ENCODE measurements at regions not wholly inside any gene's neighbourhood (a gene's known extent, or its start where the extent isn't known, plus 50 kb on each side); places are given as distances from the start of the nearest gene placed in this dataset.

GRCh38 chr1:191358724-191359123, 799.5 kb upstream of the RGS18 start:
- TF ChIP-seq POLR2AphosphoS5 (IDR thresholded peaks at IDR 0.05): no peak
- no peak for TF ChIP-seq POLR2A (IDR thresholded peaks at IDR 0.05)
- TF ChIP-seq, protein P1, sequence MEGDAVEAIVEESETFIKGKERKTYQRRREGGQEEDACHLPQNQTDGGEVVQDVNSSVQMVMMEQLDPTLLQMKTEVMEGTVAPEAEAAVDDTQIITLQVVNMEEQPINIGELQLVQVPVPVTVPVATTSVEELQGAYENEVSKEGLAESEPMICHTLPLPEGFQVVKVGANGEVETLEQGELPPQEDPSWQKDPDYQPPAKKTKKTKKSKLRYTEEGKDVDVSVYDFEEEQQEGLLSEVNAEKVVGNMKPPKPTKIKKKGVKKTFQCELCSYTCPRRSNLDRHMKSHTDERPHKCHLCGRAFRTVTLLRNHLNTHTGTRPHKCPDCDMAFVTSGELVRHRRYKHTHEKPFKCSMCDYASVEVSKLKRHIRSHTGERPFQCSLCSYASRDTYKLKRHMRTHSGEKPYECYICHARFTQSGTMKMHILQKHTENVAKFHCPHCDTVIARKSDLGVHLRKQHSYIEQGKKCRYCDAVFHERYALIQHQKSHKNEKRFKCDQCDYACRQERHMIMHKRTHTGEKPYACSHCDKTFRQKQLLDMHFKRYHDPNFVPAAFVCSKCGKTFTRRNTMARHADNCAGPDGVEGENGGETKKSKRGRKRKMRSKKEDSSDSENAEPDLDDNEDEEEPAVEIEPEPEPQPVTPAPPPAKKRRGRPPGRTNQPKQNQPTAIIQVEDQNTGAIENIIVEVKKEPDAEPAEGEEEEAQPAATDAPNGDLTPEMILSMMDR (IDR thresholded peaks at IDR 0.05): no peak
- Histone ChIP-seq H3K4me1 (no peaks in the 10 kb centered on the region), H3K27me3 (no peaks in the 10 kb centered on the region), H3K4me3 (no peak overlapping the region), H3K27ac (no peak overlapping the region), H3K36me3 (no peaks in the 10 kb centered on the region), H3K9me3 (no peaks in the 10 kb centered on the region)
- DNase-seq (ENCODE audit: low spot score in 2 of 2): no peak
- intact Hi-C loops (cut with DNase I; ENCODE audit: low total_unique reads): no loop called here

DNA sequence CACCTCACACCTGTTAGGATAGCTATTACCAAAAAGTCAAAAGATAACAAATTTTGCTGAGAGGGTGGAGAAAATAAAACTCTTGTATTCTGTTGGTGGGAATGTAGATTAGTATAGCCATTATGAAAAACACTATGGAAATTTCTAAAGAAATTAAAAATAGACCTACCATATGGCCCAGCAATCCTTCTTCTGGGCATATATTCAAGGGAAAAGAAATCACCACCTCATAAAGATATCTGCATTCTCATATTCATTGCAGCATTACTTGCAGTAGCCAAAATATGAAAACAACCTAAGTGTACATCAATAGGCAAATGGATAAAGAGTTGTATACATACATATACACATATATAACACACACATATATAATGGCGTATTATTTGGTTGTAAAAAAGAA, 791.6 kb upstream of the RGS18 start:
- H3K27me3 ChIP-seq: no peaks in the 10 kb centered on the region
- TF ChIP-seq POLR2A (IDR thresholded peaks at IDR 0.05) (no peak), POLR2AphosphoS5 (IDR thresholded peaks at IDR 0.05) (no peak)
- TF ChIP-seq, protein P1 (IDR thresholded peaks at IDR 0.05): no peak

DNA sequence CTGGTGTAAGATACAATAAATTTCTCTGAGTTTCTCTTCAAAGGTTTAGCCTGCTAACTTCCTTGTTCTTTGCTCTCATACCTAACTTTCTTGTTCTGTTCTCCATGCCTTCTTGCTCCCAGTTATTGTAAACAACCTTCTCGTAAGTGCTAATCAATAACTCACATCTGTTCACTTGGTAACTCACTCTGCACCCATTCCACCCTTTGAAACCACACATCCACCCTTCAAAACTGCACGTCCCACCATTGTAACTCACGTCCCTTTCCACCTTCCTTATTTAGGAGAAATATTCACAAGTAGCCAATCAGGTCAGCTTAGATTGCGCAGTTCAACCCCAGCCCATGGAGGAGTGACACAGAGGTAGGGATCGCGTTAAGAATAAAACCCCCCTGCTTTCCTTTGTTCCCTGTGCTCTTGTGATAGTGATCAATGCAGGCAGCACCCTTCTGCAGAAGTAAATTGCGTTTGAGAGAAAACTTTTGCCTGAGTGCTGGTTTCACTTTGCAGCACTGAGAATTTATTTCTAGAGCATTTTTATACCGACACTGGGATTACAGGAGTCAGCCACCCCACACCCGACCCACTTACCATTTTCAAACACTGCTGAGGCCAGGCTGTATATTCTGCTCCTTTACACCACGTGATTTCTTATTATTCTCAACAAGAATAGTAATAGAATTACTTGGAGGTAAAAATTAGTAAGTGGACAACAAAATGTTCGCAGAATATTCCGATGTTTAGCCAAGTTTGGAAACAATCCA, 789.2 kb upstream of the RGS18 start:
- Histone ChIP-seq H3K9me3 (no peaks in the 10 kb centered on the region), H3K4me1 (no peaks in the 10 kb centered on the region), H3K4me3 (no peak overlapping the region), H3K36me3 (no peaks in the 10 kb centered on the region), H3K27ac (no peak overlapping the region), H3K27me3 (no peaks in the 10 kb centered on the region)
- intact Hi-C loops (cut with DNase I; ENCODE audit: low total_unique reads): no loop called here
- DNase-seq (ENCODE audit: low spot score in 2 of 2): no peak
- TF ChIP-seq, protein P1 (IDR thresholded peaks at IDR 0.05): no peak
- TF ChIP-seq POLR2A (IDR thresholded peaks at IDR 0.05) (no peak), POLR2AphosphoS5 (IDR thresholded peaks at IDR 0.05) (no peak)

More for the DNA sequence above, 791.6 kb upstream of the RGS18 start:
- no peaks in the 10 kb centered on the region for H3K4me1 ChIP-seq
- intact Hi-C loops (cut with DNase I; ENCODE audit: low total_unique reads): no loop called here
- no peaks in the 10 kb centered on the region for H3K9me3 ChIP-seq
- DNase-seq (ENCODE audit: low spot score in 2 of 2): no peak
- no peaks in the 10 kb centered on the region for H3K36me3 ChIP-seq
- H3K27ac ChIP-seq: no peak overlapping the region
- H3K4me3 ChIP-seq: no peak overlapping the region

DNA sequence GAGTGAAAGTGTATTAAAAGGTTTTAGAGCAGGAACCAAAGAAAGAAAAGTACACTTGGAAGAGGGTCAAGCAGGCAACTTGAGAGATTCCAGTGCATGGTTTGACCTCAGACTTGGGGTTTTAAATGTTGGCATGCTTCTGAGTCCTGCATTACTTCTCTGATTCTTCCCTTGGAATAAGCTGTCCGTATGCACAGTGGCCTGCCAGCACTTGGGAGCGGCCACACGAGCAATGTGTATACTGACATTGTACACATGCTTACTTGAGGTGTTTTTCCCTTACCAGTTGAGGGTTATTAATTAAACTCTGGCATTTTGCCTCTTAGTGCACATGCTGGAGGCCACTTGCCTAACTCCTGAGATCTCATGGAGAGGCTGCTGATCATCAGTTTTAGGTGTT, 786.6 kb upstream of the RGS18 start:
- no peaks in the 10 kb centered on the region for H3K9me3 ChIP-seq
- H3K27me3 ChIP-seq: no peaks in the 10 kb centered on the region
- H3K36me3 ChIP-seq: no peaks in the 10 kb centered on the region
- no peaks in the 10 kb centered on the region for H3K4me1 ChIP-seq
- intact Hi-C loops (cut with DNase I; ENCODE audit: low total_unique reads): no loop called here
- no peak overlapping the region for H3K27ac ChIP-seq
- H3K4me3 ChIP-seq: no peak overlapping the region
- TF ChIP-seq POLR2A (IDR thresholded peaks at IDR 0.05): no peak
- TF ChIP-seq, protein P1 (IDR thresholded peaks at IDR 0.05): no peak
- TF ChIP-seq POLR2AphosphoS5 (IDR thresholded peaks at IDR 0.05): no peak
- no peak for DNase-seq (ENCODE audit: low spot score in 2 of 2)

- H3K4me3 ChIP-seq: no peak overlapping the region
- H3K4me1 ChIP-seq: no peaks in the 10 kb centered on the region
- H3K27me3 ChIP-seq: no peaks in the 10 kb centered on the region
- no peak overlapping the region for H3K27ac ChIP-seq
- intact Hi-C loops (cut with DNase I; ENCODE audit: low total_unique reads): no loop called here
- TF ChIP-seq POLR2AphosphoS5 (IDR thresholded peaks at IDR 0.05) (no peak), POLR2A (IDR thresholded peaks at IDR 0.05) (no peak)
- TF ChIP-seq, protein P1 (IDR thresholded peaks at IDR 0.05): no peak
- H3K9me3 ChIP-seq: peaks cover 0 to 10% of the 10 kb centered on the region in 2 donors
- no peak for DNase-seq (ENCODE audit: low spot score in 2 of 2)
- no peaks in the 10 kb centered on the region for H3K36me3 ChIP-seq
Observed at GRCh38 chr1:191388283-191388682, 770.0 kb upstream of the RGS18 start.
